Fibroblast of lung (primary cell): ENCODE measurements at regions not wholly inside any gene's neighbourhood (a gene's known extent, or its start where the extent isn't known, plus 50 kb on each side); places are given as distances from the start of the nearest gene placed in this dataset.

ENCODE experiments used
- DNase-seq, 2 donors: peaks; one replicate each; pipeline versions ENCODE4 v3.0.0 to v3.0.0-alpha.2; 2010; ENCODE audit warnings: low read depth in 2 of 2
- H2AFZ ChIP-seq: 2 replicates; pipeline ENCODE4 v1.5.1; 2012; ENCODE audit warnings: low read length, control low read depth, inconsistent platforms
- H3K27ac ChIP-seq: 2 replicates; pipeline ENCODE4 v1.5.1; 2011; ENCODE audit warnings: low read length, control low read depth; ENCODE audit not compliant: insufficient read depth
- H3K27me3 ChIP-seq: 2 replicates; pipeline ENCODE4 v1.5.1; 2011; ENCODE audit warnings: mild to moderate bottlenecking, low read length; ENCODE audit not compliant: control insufficient read depth, insufficient read depth
- H3K36me3 ChIP-seq: 2 replicates; pipeline ENCODE4 v1.5.1; 2011; ENCODE audit warnings: low read length; ENCODE audit not compliant: control insufficient read depth, insufficient read depth
- H3K4me1 ChIP-seq: 2 replicates; pipeline ENCODE4 v1.5.1; 2011; ENCODE audit warnings: low read length; ENCODE audit not compliant: control insufficient read depth, insufficient read depth; ENCODE audit errors: extremely low read depth
- H3K4me2 ChIP-seq: 2 replicates; pipeline ENCODE4 v1.5.1; 2011; ENCODE audit warnings: low read length, control low read depth; ENCODE audit not compliant: insufficient read depth; ENCODE audit errors: extremely low read depth
- H3K4me3 ChIP-seq, 4 experiments: fragments of 200-600 bp in 1 of 4; sonication (generic) in 1 of 4; replicated peaks in 1 of 4; 2 replicates each; pipeline ENCODE4 v1.5.1; 2011 to 2016; ENCODE audit warnings: low read length in 4 of 4, low read depth in 3 of 4, mild to moderate bottlenecking in 3 of 4, control low read depth in 2 of 4, inconsistent platforms in 1 of 4, mixed read lengths in 1 of 4; ENCODE audit not compliant: insufficient read depth in 1 of 4; ENCODE audit errors: control extremely low read depth in 1 of 4
- H3K79me2 ChIP-seq: 2 replicates; pipeline ENCODE4 v1.5.1; 2012; ENCODE audit warnings: mild to moderate bottlenecking, low read length, inconsistent platforms; ENCODE audit not compliant: control insufficient read depth, insufficient read depth
- H3K9ac ChIP-seq: 2 replicates; pipeline ENCODE4 v1.5.1; 2011; ENCODE audit warnings: mild to moderate bottlenecking, low read length, control low read depth; ENCODE audit not compliant: insufficient read depth
- H3K9me3 ChIP-seq: 2 replicates; pipeline ENCODE4 v1.5.1; 2012; ENCODE audit warnings: low read depth, low read length; ENCODE audit not compliant: control insufficient read depth, insufficient read depth
- H4K20me1 ChIP-seq: 2 replicates; pipeline ENCODE4 v1.5.1; 2011; ENCODE audit warnings: low read length; ENCODE audit not compliant: control insufficient read depth, insufficient read depth; ENCODE audit errors: extremely low read depth
- EZH2 ChIP-seq: IDR thresholded peaks from 2 replicates; pipeline ENCODE4 v1.5.1; 2012; ENCODE audit warnings: low read length, control low read depth, mild to moderate bottlenecking; ENCODE audit errors: missing control alignments
- TF ChIP-seq, protein P1 (sequence below), 2 donors: IDR thresholded peaks in 1 of 2; conservative IDR thresholded peaks in 1 of 2; 1 replicate in 1 of 2; 2 replicates in 1 of 2; pipeline ENCODE4 v1.5.1; 2011 to 2012; ENCODE audit warnings: low read length in 2 of 2, control low read depth in 1 of 2, inconsistent platforms in 1 of 2, low read depth in 1 of 2, mild to moderate bottlenecking in 1 of 2

DNA sequence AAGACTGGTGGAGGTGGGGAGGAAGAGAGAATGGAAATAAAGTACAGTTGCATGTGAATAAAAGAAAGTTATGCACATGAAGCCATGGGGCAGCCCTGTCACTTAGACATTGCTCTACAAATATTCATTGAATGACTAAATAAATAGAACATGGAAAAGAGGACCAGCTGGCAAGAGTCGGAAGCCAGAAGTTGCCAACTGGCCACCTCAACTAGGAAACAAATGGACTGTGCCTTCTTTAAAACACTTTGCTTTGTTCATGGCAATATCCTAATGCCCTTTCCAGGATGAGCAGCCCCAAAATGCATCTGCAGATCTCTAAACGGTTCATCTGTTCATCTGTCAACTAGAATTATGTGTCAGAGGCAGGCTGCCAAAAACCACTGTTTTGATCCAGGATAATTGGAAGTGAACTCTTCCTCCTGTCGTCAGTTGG is 157.3 kb downstream of the NOC3L start:
- H3K4me2 ChIP-seq: no peak overlapping the region
- H4K20me1 ChIP-seq: no peaks in the 10 kb centered on the region
- peak; percentile 42 to 53 for DNase-seq
- H3K27me3 ChIP-seq: peaks cover 2% of the 10 kb centered on the region
- no peak overlapping the region for H3K9ac ChIP-seq
- no peak overlapping the region for H3K4me3 ChIP-seq
- no peaks in the 10 kb centered on the region for H3K79me2 ChIP-seq
- H2AFZ ChIP-seq: no peak overlapping the region
- no peaks in the 10 kb centered on the region for H3K4me1 ChIP-seq
- H3K9me3 ChIP-seq: no peaks in the 10 kb centered on the region
- H3K27ac ChIP-seq: no peak overlapping the region
- no peaks in the 10 kb centered on the region for H3K36me3 ChIP-seq
- TF ChIP-seq, protein P1, sequence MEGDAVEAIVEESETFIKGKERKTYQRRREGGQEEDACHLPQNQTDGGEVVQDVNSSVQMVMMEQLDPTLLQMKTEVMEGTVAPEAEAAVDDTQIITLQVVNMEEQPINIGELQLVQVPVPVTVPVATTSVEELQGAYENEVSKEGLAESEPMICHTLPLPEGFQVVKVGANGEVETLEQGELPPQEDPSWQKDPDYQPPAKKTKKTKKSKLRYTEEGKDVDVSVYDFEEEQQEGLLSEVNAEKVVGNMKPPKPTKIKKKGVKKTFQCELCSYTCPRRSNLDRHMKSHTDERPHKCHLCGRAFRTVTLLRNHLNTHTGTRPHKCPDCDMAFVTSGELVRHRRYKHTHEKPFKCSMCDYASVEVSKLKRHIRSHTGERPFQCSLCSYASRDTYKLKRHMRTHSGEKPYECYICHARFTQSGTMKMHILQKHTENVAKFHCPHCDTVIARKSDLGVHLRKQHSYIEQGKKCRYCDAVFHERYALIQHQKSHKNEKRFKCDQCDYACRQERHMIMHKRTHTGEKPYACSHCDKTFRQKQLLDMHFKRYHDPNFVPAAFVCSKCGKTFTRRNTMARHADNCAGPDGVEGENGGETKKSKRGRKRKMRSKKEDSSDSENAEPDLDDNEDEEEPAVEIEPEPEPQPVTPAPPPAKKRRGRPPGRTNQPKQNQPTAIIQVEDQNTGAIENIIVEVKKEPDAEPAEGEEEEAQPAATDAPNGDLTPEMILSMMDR (conservative IDR thresholded peaks at IDR 0.05 in 1 of 2, IDR thresholded peaks at IDR 0.05 in 1 of 2; ENCODE audit: low read depth in 1 of 2, low read length in 2 of 2): no peak
- no peak for TF ChIP-seq EZH2

DNA sequence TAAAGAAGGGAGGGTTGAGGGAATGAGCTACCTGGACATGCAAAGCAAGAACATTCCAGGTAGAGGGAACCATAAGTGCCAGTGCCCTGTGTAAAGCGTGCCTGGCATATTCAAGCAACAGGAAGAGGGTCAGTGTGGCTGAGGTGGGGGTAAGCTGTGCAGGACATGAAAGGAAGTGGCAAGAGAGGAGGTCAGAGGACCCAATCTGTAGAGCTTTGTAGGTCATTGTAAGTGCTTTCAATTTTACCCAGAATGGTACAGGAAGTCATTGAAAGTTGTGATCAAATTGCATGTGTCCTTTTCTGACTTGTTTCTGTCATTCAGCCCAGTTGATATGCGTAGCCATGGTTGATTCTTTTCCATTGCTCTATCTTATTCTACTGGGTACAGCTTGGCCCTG is 156.6 kb downstream of the NOC3L start:
- Histone ChIP-seq H3K79me2 (no peaks in the 10 kb centered on the region), H3K4me1 (no peaks in the 10 kb centered on the region), H3K9ac (no peak overlapping the region), H4K20me1 (no peaks in the 10 kb centered on the region), H2AFZ (no peak overlapping the region), H3K9me3 (no peaks in the 10 kb centered on the region), H3K36me3 (no peaks in the 10 kb centered on the region), H3K27ac (no peak overlapping the region), H3K4me3 (no peak overlapping the region), H3K4me2 (no peak overlapping the region), H3K27me3 (peaks cover 2% of the 10 kb centered on the region)
- DNase-seq: no peak
- TF ChIP-seq EZH2: no peak
- TF ChIP-seq, protein P1 (conservative IDR thresholded peaks at IDR 0.05 in 1 of 2, IDR thresholded peaks at IDR 0.05 in 1 of 2; ENCODE audit: low read depth in 1 of 2, low read length in 2 of 2): no peak

DNA sequence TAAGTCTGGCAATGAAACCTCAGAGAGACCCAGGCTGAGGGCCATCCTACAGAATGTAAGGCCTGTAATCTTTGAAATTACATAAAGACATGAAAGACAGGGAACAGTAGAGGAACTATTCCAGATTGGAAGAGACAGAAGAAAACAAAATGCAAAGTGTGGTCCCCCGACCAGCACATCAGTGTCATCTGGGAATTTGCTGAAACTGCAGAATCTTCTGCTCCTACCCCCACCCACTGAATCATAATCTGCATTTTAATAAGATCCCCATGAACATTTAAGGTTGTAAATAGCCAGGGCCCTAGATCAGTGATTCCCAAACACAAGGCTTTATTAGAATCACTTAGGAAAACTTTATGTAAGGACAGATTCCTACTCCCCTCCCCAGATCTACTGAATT is 154.4 kb downstream of the NOC3L start:
- H4K20me1 ChIP-seq: no peaks in the 10 kb centered on the region
- no peak for TF ChIP-seq EZH2
- TF ChIP-seq, protein P1 (conservative IDR thresholded peaks at IDR 0.05 in 1 of 2, IDR thresholded peaks at IDR 0.05 in 1 of 2; ENCODE audit: low read depth in 1 of 2, low read length in 2 of 2): no peak
- no peak overlapping the region for H2AFZ ChIP-seq
- no peak overlapping the region for H3K9ac ChIP-seq
- H3K79me2 ChIP-seq: no peaks in the 10 kb centered on the region
- no peak overlapping the region for H3K4me2 ChIP-seq
- H3K4me1 ChIP-seq: no peaks in the 10 kb centered on the region
- no peak for DNase-seq
- no peak overlapping the region for H3K27ac ChIP-seq
- no peaks in the 10 kb centered on the region for H3K27me3 ChIP-seq
- no peaks in the 10 kb centered on the region for H3K36me3 ChIP-seq
- H3K9me3 ChIP-seq: no peaks in the 10 kb centered on the region
- no peak overlapping the region for H3K4me3 ChIP-seq
